K562 (cell line): ENCODE measurements at regions not wholly inside any gene's neighbourhood (a gene's known extent, or its start where the extent isn't known, plus 50 kb on each side); places are given as distances from the start of the nearest gene placed in this dataset.

Experiments
- CBFB ChIP-seq: sonication (generic); formaldehyde crosslinking; IDR thresholded peaks from 2 replicates; pipeline ENCODE4 v1.4.0; 2020; ENCODE audit warnings: mild to moderate bottlenecking, missing genetic modification reagents
- CLOCK ChIP-seq: fragments of 250-450 bp; sonication (Bioruptor Pico); IDR thresholded peaks from 2 replicates; pipeline ENCODE4 v1.4.0; 2020; ENCODE audit warnings: mild to moderate bottlenecking, moderate library complexity, borderline replicate concordance
- CSDE1 ChIP-seq, 2 experiments: fragments of 450-650 bp; IDR thresholded peaks; 2 replicates each; pipeline ENCODE4 v1.6.1; 2016; ENCODE audit warnings: mild to moderate bottlenecking in 1 of 2
- DEAF1 ChIP-seq: fragments of 450-650 bp; formaldehyde crosslinking; IDR thresholded peaks from 2 replicates; pipeline ENCODE4 v1.4.0; 2020; ENCODE audit warnings: mild to moderate bottlenecking, moderate library complexity
- ELK1 ChIP-seq: sonication (generic); formaldehyde crosslinking; IDR thresholded peaks from 2 replicates; pipeline ENCODE4 v1.8.1; 2022; ENCODE audit warnings: missing genetic modification reagents
- GTF2A2 ChIP-seq: IDR thresholded peaks from 2 replicates; pipeline ENCODE4 v1.6.1; 2016; ENCODE audit warnings: mild to moderate bottlenecking, missing genetic modification characterization, missing compliant biosample characterization
- HDAC2 ChIP-seq: fragments of 450-650 bp; IDR thresholded peaks from 2 replicates; pipeline ENCODE4 v1.6.1; 2016; ENCODE audit warnings: mild to moderate bottlenecking
- HINFP ChIP-seq: fragments of 450-650 bp; conservative IDR thresholded peaks from 2 replicates; pipeline ENCODE4 v1.6.1; 2016; ENCODE audit warnings: missing genetic modification characterization, low read depth, mild to moderate bottlenecking, control low read depth, missing compliant biosample characterization
- HNRNPL ChIP-seq: fragments of 200-400 bp; formaldehyde crosslinking; IDR thresholded peaks from 2 replicates; pipeline ENCODE4 v1.6.1; 2017; ENCODE audit warnings: low read depth, mild to moderate bottlenecking, low read length
- HNRNPLL ChIP-seq: fragments of 200-400 bp; formaldehyde crosslinking; IDR thresholded peaks from 2 replicates; pipeline ENCODE4 v1.6.1; 2017; ENCODE audit warnings: low read length, low read depth, mild to moderate bottlenecking; ENCODE audit not compliant: poor library complexity, severe bottlenecking
- MAFF ChIP-seq: IDR thresholded peaks from 2 replicates; pipeline ENCODE4 v1.6.1; 2012; ENCODE audit warnings: low read length, improper control_type of control experiment
- MCM2 ChIP-seq: fragments of 450-650 bp; IDR thresholded peaks from 2 replicates; pipeline ENCODE4 v1.6.1; 2017; ENCODE audit warnings: low read depth, mild to moderate bottlenecking
- NR2F6 ChIP-seq: fragments of 450-650 bp; formaldehyde crosslinking; IDR thresholded peaks from 2 replicates; pipeline ENCODE4 v1.4.0; 2020; ENCODE audit warnings: mild to moderate bottlenecking
- OTX1 ChIP-seq: fragments of 450-650 bp; formaldehyde crosslinking; IDR thresholded peaks from 2 replicates; pipeline ENCODE4 v1.4.0; 2022; ENCODE audit warnings: mild to moderate bottlenecking
- RCOR1 ChIP-seq, 2 experiments: IDR thresholded peaks; 2 replicates each; pipeline ENCODE4 v1.6.1; 2012; ENCODE audit warnings: low read depth in 2 of 2, low read length in 2 of 2, borderline replicate concordance in 1 of 2, improper control_type of control experiment in 1 of 2
- TRIM24 ChIP-seq, 2 experiments: fragments of 450-650 bp; IDR thresholded peaks; 2 replicates each; pipeline ENCODE4 v1.6.1; 2016
- XRCC3 ChIP-seq: fragments of 450-650 bp; IDR thresholded peaks from 2 replicates; pipeline ENCODE4 v1.6.1; 2017; ENCODE audit warnings: mild to moderate bottlenecking, moderate library complexity
- XRCC4 ChIP-seq: IDR thresholded peaks from one replicate; pipeline ENCODE4 v1.6.1; 2011; ENCODE audit not compliant: insufficient read depth, insufficient read length; ENCODE audit errors: extremely low read depth
- ZBTB7A ChIP-seq: IDR thresholded peaks from 2 replicates; pipeline ENCODE4 v1.6.1; 2011; ENCODE audit warnings: low read depth, mild to moderate bottlenecking, low read length, moderate library complexity, borderline replicate concordance; ENCODE audit not compliant: control insufficient read depth
- ZHX1 ChIP-seq: fragments of 150-350 bp; conservative IDR thresholded peaks from 2 replicates; pipeline ENCODE4 v1.6.1; 2014; ENCODE audit warnings: low read length
- ZZZ3 ChIP-seq: fragments of 450-650 bp; IDR thresholded peaks from 2 replicates; pipeline ENCODE4 v1.6.1; 2016; ENCODE audit warnings: antibody characterized with exemption, mild to moderate bottlenecking, moderate library complexity

- no peak for TF ChIP-seq ZHX1
- no peak for TF ChIP-seq ELK1 (CRISPR knock-in tag)
- no peak for TF ChIP-seq MCM2
- no peak for TF ChIP-seq CSDE1 (IDR thresholded peaks at IDR 0.05)
- TF ChIP-seq OTX1, result no peak
- peak in 1 of 2 experiments; percentile 82; a peak in 2 of 4 replicates for TF ChIP-seq RCOR1 (IDR thresholded peaks at IDR 0.05; ENCODE audit: borderline replicate concordance in 1 of 2, low read depth in 2 of 2, low read length in 2 of 2)
- no peak for TF ChIP-seq NR2F6 (CRISPR knock-in tag)
- TF ChIP-seq CBFB, result no peak
- no peak for TF ChIP-seq HNRNPLL
- no peak for TF ChIP-seq XRCC4
- TF ChIP-seq HDAC2, result peak; percentile 71; the same call in 1 of the 2 replicates
- no peak for TF ChIP-seq HINFP
- no peak for TF ChIP-seq DEAF1 (CRISPR knock-in tag)
- no peak for TF ChIP-seq HNRNPL
- TF ChIP-seq GTF2A2 (tag), result no peak
- no peak for TF ChIP-seq ZZZ3
- peak; percentile 27; the same call in 1 of the 2 replicates for TF ChIP-seq MAFF
- no peak for TF ChIP-seq XRCC3
- peak in 1 of 2 experiments; percentile 74; a peak in 3 of 4 replicates for TF ChIP-seq TRIM24 (IDR thresholded peaks at IDR 0.05)
- TF ChIP-seq CLOCK (CRISPR knock-in tag), result no peak
- TF ChIP-seq ZBTB7A, result no peak
Measured at GRCh38 chr15:87744815-87745214, 511.7 kb downstream of the NTRK3 start (continued).
